ENCODE measurements at regions not wholly inside any gene's neighbourhood (a gene's known extent, or its start where the extent isn't known, plus 50 kb on each side); places are given as distances from the start of the nearest gene placed in this dataset.

DNA sequence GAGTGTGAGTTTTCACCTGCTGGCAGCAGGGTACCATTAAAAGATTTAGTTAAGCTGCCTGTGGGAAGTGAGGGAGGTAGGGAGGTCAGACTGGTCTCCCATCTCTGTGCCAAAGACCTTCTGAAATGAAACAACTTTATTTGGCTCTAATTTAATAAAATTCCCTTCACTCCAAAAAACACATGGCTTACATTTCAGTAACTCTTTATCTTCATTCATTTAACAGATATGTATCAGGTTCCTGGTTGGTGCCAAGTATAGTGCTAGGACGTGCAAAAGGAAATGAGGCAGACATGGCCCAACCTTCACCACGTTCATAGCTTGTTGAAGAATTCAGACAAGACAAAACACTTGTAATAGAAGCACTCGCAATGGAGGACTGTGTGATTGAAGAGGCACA is 282.3 kb downstream of the SEC16B start:
- TF ChIP-seq CTCF (IDR thresholded peaks at IDR 0.05) (no peak), POLR2A (IDR thresholded peaks at IDR 0.05) (no peak)
